H1 (cell line): ENCODE measurements at regions not wholly inside any gene's neighbourhood (a gene's known extent, or its start where the extent isn't known, plus 50 kb on each side); places are given as distances from the start of the nearest gene placed in this dataset.
A peak's percentile ranks its signal among the peaks of the same experiment; 100 is the strongest.

ENCODE experiments used
- CTCF ChIA-PET: fragments of 300-600 bp; sonication (Branson Sonifier 250); formaldehyde crosslinking; loops from one replicate; lab custom pipeline; 2021; ENCODE audit not compliant: partially characterized antibody; lab: Charles Lee
- POLR2A ChIA-PET: fragments of 300-600 bp; sonication (Branson Sonifier 250); formaldehyde crosslinking; loops from one replicate; lab custom pipeline; 2021; ENCODE audit warnings: inconsistent platforms; ENCODE audit not compliant: partially characterized antibody; lab: Charles Lee
- DNase-seq, 2 experiments: peaks; one replicate each; pipeline versions ENCODE4 v3.0.0 to v3.0.0-alpha.2; 2010 to 2022; ENCODE audit warnings: low spot score in 2 of 2, low read depth in 1 of 2, mixed read lengths in 1 of 2
- FAIRE-seq: peaks from 2 replicates; lab custom pipeline; 2011; peaks lifted over from hg19 to GRCh38; lab: Jason Lieb, UNC
- H2AFZ ChIP-seq: 2 replicates; pipeline ENCODE4 v1.8.1; 2012; ENCODE audit warnings: low read length, inconsistent platforms
- H2AK5ac ChIP-seq: 2 replicates; pipeline ENCODE4 v1.6.1; 2013; ENCODE audit warnings: low read depth, low read length
- H2BK120ac ChIP-seq: replicated peaks from 2 replicates; pipeline ENCODE3; 2013; ENCODE audit warnings: low read depth, low read length, inconsistent platforms
- H2BK12ac ChIP-seq: 2 replicates; pipeline ENCODE4 v1.6.1; 2013; ENCODE audit warnings: low read depth, low read length
- H2BK15ac ChIP-seq: 2 replicates; pipeline ENCODE4 v1.6.1; 2013; ENCODE audit warnings: low read length
- H2BK20ac ChIP-seq: 2 replicates; pipeline ENCODE4 v1.6.1; 2013; ENCODE audit warnings: low read length
- H2BK5ac ChIP-seq: 2 replicates; pipeline ENCODE4 v1.6.1; 2013; ENCODE audit warnings: low read depth, low read length
- H3K14ac ChIP-seq: 2 replicates; pipeline ENCODE4 v1.6.1; 2013; ENCODE audit warnings: inconsistent platforms; ENCODE audit not compliant: insufficient read length
- H3K18ac ChIP-seq: 2 replicates; pipeline ENCODE4 v1.6.1; 2013; ENCODE audit warnings: low read length; ENCODE audit errors: extremely low read depth
- H3K23ac ChIP-seq: 2 replicates; pipeline ENCODE4 v1.6.1; 2013; ENCODE audit warnings: inconsistent platforms; ENCODE audit not compliant: insufficient read length
- H3K23me2 ChIP-seq: 2 replicates; pipeline ENCODE4 v1.6.1; 2013; ENCODE audit warnings: low read depth, low read length
- H3K27ac ChIP-seq: 2 replicates; pipeline ENCODE4 v1.6.1; 2011; ENCODE audit warnings: low read depth, low read length, inconsistent platforms
- H3K27me3 ChIP-seq, 4 experiments: replicated peaks in 1 of 4; 1 replicate in 1 of 4; 2 replicates in 3 of 4; pipeline versions ENCODE4 v1.6.1 to v1.8.1; 2011 to 2013; ENCODE audit warnings: low read length in 3 of 4, mild to moderate bottlenecking in 3 of 4, inconsistent platforms in 2 of 4, mixed read lengths in 2 of 4, moderate library complexity in 1 of 4; ENCODE audit not compliant: control insufficient read depth in 3 of 4, insufficient read depth in 3 of 4; ENCODE audit errors: extremely low read depth in 1 of 4
- H3K36me3 ChIP-seq, 4 experiments: 2 replicates each; pipeline versions ENCODE4 v1.6.1 to v1.8.1; 2011 to 2013; ENCODE audit warnings: mild to moderate bottlenecking in 4 of 4, low read length in 3 of 4, moderate library complexity in 2 of 4, control low read depth in 1 of 4, inconsistent platforms in 1 of 4; ENCODE audit not compliant: insufficient read depth in 4 of 4, control insufficient read depth in 2 of 4
- H3K4ac ChIP-seq: replicated peaks from 2 replicates; pipeline ENCODE3; 2013; ENCODE audit warnings: low read length, low read depth, mixed read lengths, inconsistent platforms; ENCODE audit not compliant: insufficient read length
- H3K4me1 ChIP-seq, 4 experiments: replicated peaks in 1 of 4; 1 replicate in 1 of 4; 2 replicates in 3 of 4; pipeline versions ENCODE4 v1.6.1 to v1.8.1; 2011 to 2013; ENCODE audit warnings: low read length in 3 of 4, inconsistent platforms in 2 of 4, mixed read lengths in 1 of 4; ENCODE audit not compliant: insufficient read depth in 4 of 4, control insufficient read depth in 3 of 4
- H3K4me2 ChIP-seq, 2 experiments: 2 replicates each; pipeline versions ENCODE4 v1.6.1 to v1.8.1; 2011 to 2013; ENCODE audit warnings: low read depth in 2 of 2, low read length in 2 of 2, control low read depth in 1 of 2, inconsistent platforms in 1 of 2, mild to moderate bottlenecking in 1 of 2; ENCODE audit not compliant: insufficient read depth in 1 of 2
- H3K4me3 ChIP-seq, 4 experiments: fragments of 200-600, 300-600 bp in 1 of 4; sonication (generic), shearing (Covaris generic), sonication (Bioruptor Twin) in 1 of 4; 2 replicates each; pipeline versions ENCODE4 v1.5.1 to v1.8.1; 2011 to 2016; ENCODE audit warnings: low read length in 4 of 4, low read depth in 3 of 4, control low read depth in 2 of 4, inconsistent platforms in 2 of 4, mild to moderate bottlenecking in 2 of 4, mixed read lengths in 1 of 4, moderate library complexity in 1 of 4; ENCODE audit not compliant: insufficient read depth in 2 of 4; ENCODE audit errors: extremely low read depth in 1 of 4
- H3K56ac ChIP-seq: replicated peaks from 2 replicates; pipeline ENCODE3; 2013; ENCODE audit warnings: low read depth, mild to moderate bottlenecking, mixed read lengths, low read length, inconsistent platforms; ENCODE audit not compliant: insufficient read length
- H3K79me1 ChIP-seq: 2 replicates; pipeline ENCODE4 v1.6.1; 2013; ENCODE audit warnings: low read depth, low read length, control low read depth
- H3K79me2 ChIP-seq, 2 experiments: 2 replicates each; pipeline versions ENCODE4 v1.6.1 to v1.8.1; 2012 to 2013; ENCODE audit warnings: low read length in 2 of 2, mild to moderate bottlenecking in 2 of 2, inconsistent platforms in 1 of 2; ENCODE audit not compliant: insufficient read depth in 2 of 2, control insufficient read depth in 1 of 2
- H3K9ac ChIP-seq, 4 experiments: replicated peaks in 1 of 4; 1 replicate in 1 of 4; 2 replicates in 3 of 4; pipeline versions ENCODE4 v1.6.1 to v1.8.1; 2011 to 2013; ENCODE audit warnings: low read depth in 3 of 4, low read length in 3 of 4, control low read depth in 2 of 4, mild to moderate bottlenecking in 2 of 4, moderate library complexity in 2 of 4, inconsistent platforms in 1 of 4; ENCODE audit errors: extremely low read depth in 1 of 4
- H3K9me3 ChIP-seq, 2 experiments: 2 replicates each; pipeline versions ENCODE4 v1.6.1 to v1.8.1; 2012 to 2013; ENCODE audit warnings: mild to moderate bottlenecking in 2 of 2, moderate library complexity in 2 of 2, control low read depth in 1 of 2, inconsistent platforms in 1 of 2, low read depth in 1 of 2, low read length in 1 of 2, mixed read lengths in 1 of 2; ENCODE audit not compliant: insufficient read depth in 2 of 2
- H4K20me1 ChIP-seq, 2 experiments: replicated peaks in 1 of 2; 2 replicates each; pipeline versions ENCODE3 to v1.8.1; 2011 to 2013; ENCODE audit warnings: inconsistent platforms in 2 of 2, low read length in 2 of 2, mild to moderate bottlenecking in 1 of 2; ENCODE audit not compliant: insufficient read depth in 2 of 2, control insufficient read depth in 1 of 2
- H4K5ac ChIP-seq: 2 replicates; pipeline ENCODE4 v1.6.1; 2013; ENCODE audit warnings: low read length, low read depth, mixed read lengths, inconsistent platforms; ENCODE audit not compliant: insufficient read length
- H4K8ac ChIP-seq: 2 replicates; pipeline ENCODE4 v1.8.0; 2013; ENCODE audit warnings: mild to moderate bottlenecking, moderate library complexity, low read length, inconsistent platforms; ENCODE audit not compliant: insufficient read depth; ENCODE audit errors: extremely low read depth
- H4K91ac ChIP-seq: replicated peaks from 2 replicates; pipeline ENCODE3; 2013; ENCODE audit warnings: low read length, mixed read lengths, inconsistent platforms; ENCODE audit not compliant: insufficient read length
- ATF2 ChIP-seq: IDR thresholded peaks from 2 replicates; pipeline ENCODE4 v1.6.1; 2012; ENCODE audit warnings: low read length, inconsistent platforms
- RAD21 ChIP-seq, 2 experiments: IDR thresholded peaks in 1 of 2; conservative IDR thresholded peaks in 1 of 2; 2 replicates each; pipeline ENCODE4 v1.6.1; 2011; ENCODE audit warnings: low read depth in 2 of 2, low read length in 2 of 2, improper control_type of control experiment in 1 of 2, inconsistent platforms in 1 of 2, mild to moderate bottlenecking in 1 of 2, moderate library complexity in 1 of 2
- WGBS, 2 experiments: shearing (Covaris generic) in 1 of 2; methylation state at CpG; one replicate each; pipeline versions ENCODE4 v1.1.6 to v1.1.7; 2013 to 2015; ENCODE audit warnings: low lambda C conversion rate in 2 of 2, mixed read lengths in 2 of 2, inconsistent platforms in 1 of 2, low coverage in 1 of 2, missing lambda C conversion rate in 1 of 2; ENCODE audit not compliant: insufficient replicate concordance in 2 of 2, insufficient coverage in 1 of 2, insufficient read length in 1 of 2; ENCODE audit errors: extremely low coverage in 1 of 2, missing lambda C conversion rate in 1 of 2; 5-methylcytosine and 5-hydroxymethylcytosine counted together

DNA sequence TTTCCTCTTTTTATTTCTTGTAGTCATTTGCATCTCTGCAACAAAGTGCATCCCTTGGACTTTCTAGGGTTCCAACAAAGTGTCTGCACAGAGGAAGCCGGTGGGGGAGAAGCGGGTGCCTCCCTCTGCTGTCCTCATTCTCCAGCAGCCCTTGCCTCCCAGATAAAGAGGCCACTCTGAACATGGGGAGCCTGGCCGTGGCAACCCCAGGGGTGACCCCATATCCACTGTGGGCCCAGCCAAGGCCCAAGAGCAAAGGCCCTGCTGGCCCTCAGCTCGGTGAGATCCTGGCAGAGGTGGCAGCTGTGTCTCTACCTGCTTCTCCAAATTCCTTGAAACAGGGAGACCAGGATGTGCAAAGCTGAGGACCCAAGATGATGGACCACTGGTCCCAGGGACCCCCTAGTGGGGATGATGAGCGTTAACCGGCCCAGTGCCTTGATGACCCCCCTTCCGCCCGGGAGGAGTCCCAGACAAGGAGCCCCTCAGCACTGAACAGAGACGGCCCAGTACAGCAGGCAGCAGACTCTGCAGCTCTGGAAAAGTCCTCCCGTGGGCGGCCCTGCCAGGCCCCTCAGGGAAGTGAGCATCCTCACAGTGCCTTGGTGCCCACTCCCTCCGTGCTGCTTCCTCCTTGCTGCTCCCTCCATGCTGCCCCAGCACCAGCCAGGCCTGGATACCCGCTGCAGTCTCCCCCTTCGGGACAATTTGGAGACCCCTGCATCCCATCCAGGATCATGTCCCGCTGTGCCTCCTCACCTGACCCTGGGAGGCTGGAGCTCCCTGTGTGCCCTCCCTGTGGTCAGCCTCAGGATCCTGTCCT is 62.5 kb downstream of the MRPL36 start:
- no peak overlapping the region for H3K27ac ChIP-seq
- H2AFZ ChIP-seq: no peak overlapping the region
- no peak overlapping the region for H3K9ac ChIP-seq
- H3K4me2 ChIP-seq: no peak overlapping the region
- no peak overlapping the region; the same call in 1 of the 2 replicates for H2BK15ac ChIP-seq
- H3K36me3 ChIP-seq: no peaks in the 10 kb centered on the region
- H3K23me2 ChIP-seq: no peaks in the 10 kb centered on the region
- ChIA-PET POLR2A (no interaction called here), CTCF (interaction anchor here (0.8 to 6.0 kb wide), 18 partner anchors 8 to 279 kb away, joined by 3 to 74 read pairs (median 6); no protein-coding TSS in a partner anchor)
- H3K79me2 ChIP-seq: no peaks in the 10 kb centered on the region
- H3K18ac ChIP-seq: no peak overlapping the region
- H3K9me3 ChIP-seq: peaks cover 0 to 8% of the 10 kb centered on the region in 2 experiments; a peak in 1 of 4 replicates
- DNase-seq (peak in 1 of 2 experiments; percentile 49), FAIRE-seq (no peak)
- no peaks in the 10 kb centered on the region for H4K20me1 ChIP-seq
- no peaks in the 10 kb centered on the region; a peak in 1 of 7 replicates for H3K4me1 ChIP-seq
- no peak overlapping the region for H4K91ac ChIP-seq
- H2BK20ac ChIP-seq: no peak overlapping the region
- H3K23ac ChIP-seq: no peak overlapping the region
- H3K79me1 ChIP-seq: no peaks in the 10 kb centered on the region
- no peaks in the 10 kb centered on the region for H3K27me3 ChIP-seq
- no peak overlapping the region for H3K4me3 ChIP-seq
- no peak overlapping the region; the same call in 1 of the 2 replicates for H2BK12ac ChIP-seq
- 82% methylated on average over 15 of the region's 15 CpGs; no CpG with 5 or more reads in 1 of the 2 experiments for WGBS, 2 experiments
- H2BK120ac ChIP-seq: no peak overlapping the region
- no peak overlapping the region for H3K56ac ChIP-seq
- H3K14ac ChIP-seq: no peak overlapping the region
- H4K8ac ChIP-seq: no peak overlapping the region
- no peak overlapping the region for H2AK5ac ChIP-seq
- H4K5ac ChIP-seq: no peak overlapping the region
- H3K4ac ChIP-seq: no peak overlapping the region
- no peak overlapping the region for H2BK5ac ChIP-seq
- TF ChIP-seq ATF2 (no peak), RAD21 (IDR thresholded peaks at IDR 0.05 in 1 of 2, conservative IDR thresholded peaks at IDR 0.05 in 1 of 2; ENCODE audit: low read depth in 2 of 2, low read length in 2 of 2) (peak in 1 of 2 experiments; percentile 30; a peak in 1 of 4 replicates)
